ENCODE measurements at regions not wholly inside any gene's neighbourhood (a gene's known extent, or its start where the extent isn't known, plus 50 kb on each side); places are given as distances from the start of the nearest gene placed in this dataset.

DNA sequence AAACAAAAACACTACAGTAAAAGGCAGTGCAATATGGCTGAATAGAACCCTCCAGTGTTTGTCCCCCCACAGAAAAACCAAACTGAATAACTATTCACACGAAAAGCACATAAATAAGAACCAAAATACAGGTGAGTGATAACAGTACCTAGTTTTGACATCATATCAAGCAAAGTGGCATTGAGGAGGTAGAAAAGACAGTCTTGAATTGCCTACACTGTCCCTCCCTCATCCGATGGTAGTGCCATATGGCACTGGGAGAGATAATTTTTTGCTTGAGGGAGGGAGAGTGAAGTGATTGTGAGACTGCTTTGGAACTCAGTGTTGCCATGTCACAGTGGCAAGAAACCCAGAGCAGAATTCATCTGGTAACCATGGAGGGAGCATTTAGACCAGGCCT, 99.2 kb downstream of the GPR174 start:
- intact Hi-C loops (cut with DNase I), result no loop called here
- Histone ChIP-seq H3K27me3 (no peaks in the 10 kb centered on the region), H3K27ac (no peak overlapping the region), H3K9me3 (no peaks in the 10 kb centered on the region), H3K36me3 (replicated peaks in 1 of 2; ENCODE audit: insufficient read depth in 1 of 2, low read depth in 2 of 2) (no peaks in the 10 kb centered on the region), H3K4me3 (no peak overlapping the region), H3K4me1 (no peaks in the 10 kb centered on the region)
- TF ChIP-seq, protein P1, sequence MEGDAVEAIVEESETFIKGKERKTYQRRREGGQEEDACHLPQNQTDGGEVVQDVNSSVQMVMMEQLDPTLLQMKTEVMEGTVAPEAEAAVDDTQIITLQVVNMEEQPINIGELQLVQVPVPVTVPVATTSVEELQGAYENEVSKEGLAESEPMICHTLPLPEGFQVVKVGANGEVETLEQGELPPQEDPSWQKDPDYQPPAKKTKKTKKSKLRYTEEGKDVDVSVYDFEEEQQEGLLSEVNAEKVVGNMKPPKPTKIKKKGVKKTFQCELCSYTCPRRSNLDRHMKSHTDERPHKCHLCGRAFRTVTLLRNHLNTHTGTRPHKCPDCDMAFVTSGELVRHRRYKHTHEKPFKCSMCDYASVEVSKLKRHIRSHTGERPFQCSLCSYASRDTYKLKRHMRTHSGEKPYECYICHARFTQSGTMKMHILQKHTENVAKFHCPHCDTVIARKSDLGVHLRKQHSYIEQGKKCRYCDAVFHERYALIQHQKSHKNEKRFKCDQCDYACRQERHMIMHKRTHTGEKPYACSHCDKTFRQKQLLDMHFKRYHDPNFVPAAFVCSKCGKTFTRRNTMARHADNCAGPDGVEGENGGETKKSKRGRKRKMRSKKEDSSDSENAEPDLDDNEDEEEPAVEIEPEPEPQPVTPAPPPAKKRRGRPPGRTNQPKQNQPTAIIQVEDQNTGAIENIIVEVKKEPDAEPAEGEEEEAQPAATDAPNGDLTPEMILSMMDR (IDR thresholded peaks at IDR 0.05), result no peak
- TF ChIP-seq POLR2A (IDR thresholded peaks at IDR 0.05), result no peak
- WGBS, 2 donors, result 17 to 70% methylated on average over 2 of the region's 2 CpGs
- no peak for DNase-seq
- no peak for ATAC-seq

DNA sequence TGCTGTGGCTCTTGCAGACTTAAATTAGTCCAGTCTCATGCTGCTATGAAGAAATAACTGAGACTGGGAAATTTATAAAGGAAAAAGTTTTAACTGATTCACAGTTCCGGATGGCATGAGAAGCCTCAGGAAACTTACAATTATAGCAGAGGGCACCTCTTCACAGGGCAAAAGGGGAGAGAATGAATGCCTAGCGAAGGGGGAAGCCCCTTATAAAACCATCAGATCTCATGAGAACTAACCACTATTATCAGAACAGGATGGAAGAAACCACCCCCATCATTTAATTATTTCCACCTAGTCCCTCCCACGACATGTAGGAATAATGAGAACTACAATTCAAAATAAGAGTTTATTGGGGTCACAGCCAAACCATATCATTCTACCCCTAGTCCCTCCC, 91.4 kb downstream of the GPR174 start:
- no peaks in the 10 kb centered on the region for H3K36me3 ChIP-seq (replicated peaks in 1 of 2; ENCODE audit: insufficient read depth in 1 of 2, low read depth in 2 of 2)
- no peaks in the 10 kb centered on the region for H3K27me3 ChIP-seq
- no peak for TF ChIP-seq POLR2A (IDR thresholded peaks at IDR 0.05)
- TF ChIP-seq, protein P1 (IDR thresholded peaks at IDR 0.05), result no peak
- no peak overlapping the region for H3K27ac ChIP-seq
- H3K4me3 ChIP-seq, result no peak overlapping the region
- 48 to 68% methylated on average over 3 of the region's 3 CpGs for WGBS, 2 donors
- intact Hi-C loops (cut with DNase I), result no loop called here
- H3K4me1 ChIP-seq, result no peaks in the 10 kb centered on the region
- H3K9me3 ChIP-seq, result no peaks in the 10 kb centered on the region
- DNase-seq (no peak), ATAC-seq (no peak)

DNA sequence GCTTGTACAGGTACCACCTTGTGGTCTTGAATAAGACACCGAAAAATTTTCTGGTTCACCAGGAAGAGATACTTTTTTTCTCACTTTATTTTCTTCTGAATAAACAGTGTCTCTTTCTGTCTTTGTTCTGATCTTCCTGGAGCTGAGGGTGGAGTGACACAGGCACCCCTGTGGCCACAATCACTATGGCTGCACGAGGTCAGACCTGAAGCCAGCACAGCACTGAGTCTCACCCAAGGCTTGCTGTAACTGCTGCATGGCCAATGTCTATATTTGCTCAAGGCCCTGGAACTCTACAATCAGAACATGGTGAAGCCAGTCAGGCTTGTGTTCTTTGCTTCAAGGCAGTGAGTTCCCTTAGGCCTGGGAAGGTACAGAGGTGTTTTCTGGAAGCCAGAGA, 87.2 kb downstream of the GPR174 start:
- TF ChIP-seq POLR2A (IDR thresholded peaks at IDR 0.05), result no peak
- TF ChIP-seq, protein P1 (IDR thresholded peaks at IDR 0.05), result no peak
- Histone ChIP-seq H3K27ac (no peak overlapping the region), H3K27me3 (no peaks in the 10 kb centered on the region), H3K4me3 (no peak overlapping the region), H3K4me1 (no peaks in the 10 kb centered on the region), H3K9me3 (no peaks in the 10 kb centered on the region), H3K36me3 (replicated peaks in 1 of 2; ENCODE audit: insufficient read depth in 1 of 2, low read depth in 2 of 2) (no peaks in the 10 kb centered on the region)
- WGBS, 2 donors, result 45 to 89% methylated on average over 2 of the region's 2 CpGs
- ATAC-seq (no peak), DNase-seq (no peak)
- intact Hi-C loops (cut with DNase I), result no loop called here

All from body of pancreas (tissue), 4 donors.